ENCODE measurements at regions not wholly inside any gene's neighbourhood (a gene's known extent, or its start where the extent isn't known, plus 50 kb on each side); places are given as distances from the start of the nearest gene placed in this dataset.

DNA sequence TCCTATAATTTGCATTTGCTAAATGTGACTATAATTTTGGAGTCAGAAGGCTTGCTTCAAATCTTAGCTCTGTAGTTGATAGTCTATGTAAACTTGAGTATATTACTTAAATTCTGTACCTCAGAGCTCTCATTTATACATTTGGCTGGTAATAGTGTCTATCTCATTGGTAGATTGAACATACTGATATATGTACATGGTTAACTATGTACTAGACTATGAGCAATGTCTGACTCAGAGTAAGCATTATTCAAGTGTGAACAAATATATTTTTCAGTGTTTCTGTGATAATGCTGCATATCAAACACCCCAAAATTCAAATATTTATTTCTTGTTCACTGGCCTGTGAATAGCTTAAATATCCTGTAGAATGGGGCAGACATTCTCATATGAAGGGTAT is 1568.9 kb upstream of the PABPC4L start:
- TF ChIP-seq, protein P1, sequence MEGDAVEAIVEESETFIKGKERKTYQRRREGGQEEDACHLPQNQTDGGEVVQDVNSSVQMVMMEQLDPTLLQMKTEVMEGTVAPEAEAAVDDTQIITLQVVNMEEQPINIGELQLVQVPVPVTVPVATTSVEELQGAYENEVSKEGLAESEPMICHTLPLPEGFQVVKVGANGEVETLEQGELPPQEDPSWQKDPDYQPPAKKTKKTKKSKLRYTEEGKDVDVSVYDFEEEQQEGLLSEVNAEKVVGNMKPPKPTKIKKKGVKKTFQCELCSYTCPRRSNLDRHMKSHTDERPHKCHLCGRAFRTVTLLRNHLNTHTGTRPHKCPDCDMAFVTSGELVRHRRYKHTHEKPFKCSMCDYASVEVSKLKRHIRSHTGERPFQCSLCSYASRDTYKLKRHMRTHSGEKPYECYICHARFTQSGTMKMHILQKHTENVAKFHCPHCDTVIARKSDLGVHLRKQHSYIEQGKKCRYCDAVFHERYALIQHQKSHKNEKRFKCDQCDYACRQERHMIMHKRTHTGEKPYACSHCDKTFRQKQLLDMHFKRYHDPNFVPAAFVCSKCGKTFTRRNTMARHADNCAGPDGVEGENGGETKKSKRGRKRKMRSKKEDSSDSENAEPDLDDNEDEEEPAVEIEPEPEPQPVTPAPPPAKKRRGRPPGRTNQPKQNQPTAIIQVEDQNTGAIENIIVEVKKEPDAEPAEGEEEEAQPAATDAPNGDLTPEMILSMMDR (IDR thresholded peaks at IDR 0.05), result no peak
- no peak for TF ChIP-seq POLR2A (IDR thresholded peaks at IDR 0.05)
